H9 (cell line): ENCODE measurements at regions not wholly inside any gene's neighbourhood (a gene's known extent, or its start where the extent isn't known, plus 50 kb on each side); places are given as distances from the start of the nearest gene placed in this dataset.

Source experiments
- DNase-seq: peaks from one replicate; pipeline ENCODE4 v3.0.0-alpha.2; 2017
- H2AFZ ChIP-seq: one replicate; pipeline ENCODE4 v1.6.1; 2013; ENCODE audit warnings: mild to moderate bottlenecking, low read length, control low read depth, moderate library complexity
- H2AK5ac ChIP-seq: 2 replicates; pipeline ENCODE4 v1.6.1; 2013; ENCODE audit warnings: low read length, control low read depth, mixed read lengths; ENCODE audit not compliant: insufficient read length
- H2BK120ac ChIP-seq: one replicate; pipeline ENCODE4 v1.6.1; 2013; ENCODE audit warnings: low read depth, mild to moderate bottlenecking, low read length, control low read depth, inconsistent platforms; ENCODE audit not compliant: poor library complexity, severe bottlenecking
- H2BK12ac ChIP-seq: 2 replicates; pipeline ENCODE4 v1.6.1; 2013; ENCODE audit warnings: low read length, control low read depth, mixed read lengths, low read depth; ENCODE audit not compliant: insufficient read length
- H2BK15ac ChIP-seq: 2 replicates; pipeline ENCODE4 v1.6.1; 2013; ENCODE audit warnings: low read depth, low read length, control low read depth
- H2BK20ac ChIP-seq: one replicate; pipeline ENCODE4 v1.6.1; 2013; ENCODE audit warnings: low read depth, mild to moderate bottlenecking, low read length, control low read depth, inconsistent platforms; ENCODE audit not compliant: poor library complexity, severe bottlenecking
- H2BK5ac ChIP-seq: 2 replicates; pipeline ENCODE4 v1.6.1; 2013; ENCODE audit warnings: low read length, control low read depth, mixed read lengths; ENCODE audit not compliant: insufficient read length
- H3K14ac ChIP-seq: 2 replicates; pipeline ENCODE4 v1.6.1; 2013; ENCODE audit warnings: low read length, control low read depth; ENCODE audit not compliant: insufficient read depth
- H3K18ac ChIP-seq: 2 replicates; pipeline ENCODE4 v1.6.1; 2013; ENCODE audit warnings: low read depth, mild to moderate bottlenecking, mixed read lengths, low read length, control low read depth; ENCODE audit not compliant: insufficient read length
- H3K23ac ChIP-seq: 2 replicates; pipeline ENCODE4 v1.6.1; 2013; ENCODE audit warnings: low read length, control low read depth, mixed read lengths, low read depth; ENCODE audit not compliant: insufficient read length
- H3K23me2 ChIP-seq: 2 replicates; pipeline ENCODE4 v1.6.1; 2013; ENCODE audit warnings: low read depth, mild to moderate bottlenecking, mixed read lengths, low read length, control low read depth; ENCODE audit not compliant: insufficient read length, poor library complexity, severe bottlenecking
- H3K27ac ChIP-seq: 2 replicates; pipeline ENCODE4 v1.5.1; 2013; ENCODE audit warnings: low read length, control low read depth, mixed read lengths, low read depth; ENCODE audit not compliant: insufficient read length
- H3K27me3 ChIP-seq: 2 replicates; pipeline ENCODE4 v1.6.1; 2013; ENCODE audit warnings: low read length, control low read depth, inconsistent platforms; ENCODE audit not compliant: insufficient read depth
- H3K4ac ChIP-seq: 2 replicates; pipeline ENCODE4 v1.6.1; 2013; ENCODE audit warnings: low read depth, mild to moderate bottlenecking, control low read depth, inconsistent platforms, low read length, moderate library complexity
- H3K4me1 ChIP-seq: 2 replicates; pipeline ENCODE4 v1.6.1; 2013; ENCODE audit warnings: low read length, control low read depth, inconsistent platforms; ENCODE audit not compliant: insufficient read depth
- H3K4me2 ChIP-seq: 2 replicates; pipeline ENCODE4 v1.6.1; 2013; ENCODE audit warnings: low read length, control low read depth, mixed read lengths; ENCODE audit not compliant: insufficient read length, insufficient read depth
- H3K56ac ChIP-seq: 2 replicates; pipeline ENCODE4 v1.6.1; 2013; ENCODE audit warnings: low read depth, mild to moderate bottlenecking, mixed read lengths, low read length, control low read depth; ENCODE audit not compliant: insufficient read length
- H3K79me1 ChIP-seq: 2 replicates; pipeline ENCODE4 v1.6.1; 2013; ENCODE audit warnings: low read depth, mild to moderate bottlenecking, moderate library complexity, low read length, control low read depth, inconsistent platforms; ENCODE audit not compliant: insufficient read depth, poor library complexity, severe bottlenecking
- H3K79me2 ChIP-seq: 2 replicates; pipeline ENCODE4 v1.6.1; 2013; ENCODE audit warnings: low read length, control low read depth, inconsistent platforms; ENCODE audit not compliant: insufficient read depth
- H3K9ac ChIP-seq: 2 replicates; pipeline ENCODE4 v1.6.1; 2013; ENCODE audit warnings: low read length, control low read depth, mixed read lengths; ENCODE audit not compliant: insufficient read length; ENCODE audit errors: extremely low read depth
- H3K9me3 ChIP-seq: one replicate; pipeline ENCODE4 v1.6.1; 2013; ENCODE audit warnings: low read depth, low read length, inconsistent platforms; ENCODE audit not compliant: control insufficient read depth
- H3T11ph ChIP-seq: one replicate; pipeline ENCODE4 v1.6.1; 2013; ENCODE audit warnings: mild to moderate bottlenecking, low read length, control low read depth, inconsistent platforms
- H4K20me1 ChIP-seq: one replicate; pipeline ENCODE4 v1.6.1; 2013; ENCODE audit not compliant: control insufficient read depth, insufficient read length, insufficient read depth
- H4K5ac ChIP-seq: 2 replicates; pipeline ENCODE4 v1.6.1; 2013; ENCODE audit warnings: low read depth, mild to moderate bottlenecking, mixed read lengths, low read length, control low read depth; ENCODE audit not compliant: insufficient read length
- H4K8ac ChIP-seq: replicated peaks from 2 replicates; pipeline ENCODE4 v1.6.1; 2013; ENCODE audit warnings: low read length, control low read depth, mixed read lengths, low read depth; ENCODE audit not compliant: insufficient read length
- H4K91ac ChIP-seq: 2 replicates; pipeline ENCODE4 v1.6.1; 2013; ENCODE audit warnings: low read depth, mild to moderate bottlenecking, moderate library complexity, mixed read lengths, low read length, control low read depth; ENCODE audit not compliant: insufficient read length
- H3K27ac Mint-ChIP-seq, 3 experiments: 2 replicates in 2 of 3; 3 replicates in 1 of 3; pipeline ENCODE4 v1.8.0; 2020 to 2021; ENCODE audit warnings: mixed read lengths in 3 of 3, mild to moderate bottlenecking in 1 of 3, moderate library complexity in 1 of 3
- H3K27me3 Mint-ChIP-seq: 2 replicates; pipeline ENCODE4 v1.8.0; 2021; ENCODE audit warnings: low read depth, mild to moderate bottlenecking, moderate library complexity, mixed read lengths
- H3K36me3 Mint-ChIP-seq, 3 experiments: 2 replicates in 2 of 3; 3 replicates in 1 of 3; pipeline ENCODE4 v1.8.0; 2020 to 2021; ENCODE audit warnings: low read depth in 3 of 3, mixed read lengths in 3 of 3; ENCODE audit not compliant: insufficient read depth in 1 of 3
- H3K4me1 Mint-ChIP-seq, 2 experiments: 2 replicates each; pipeline ENCODE4 v1.8.0; 2020; ENCODE audit warnings: mixed read lengths in 2 of 2
- H3K4me3 Mint-ChIP-seq, 2 experiments: 2 replicates in 1 of 2; 3 replicates in 1 of 2; pipeline ENCODE4 v1.8.0; 2020 to 2021; ENCODE audit warnings: mild to moderate bottlenecking in 2 of 2, mixed read lengths in 2 of 2, moderate library complexity in 1 of 2
- H3K9me3 Mint-ChIP-seq, 2 experiments: 2 replicates in 1 of 2; 3 replicates in 1 of 2; pipeline ENCODE4 v1.8.0; 2020; ENCODE audit warnings: mild to moderate bottlenecking in 2 of 2, mixed read lengths in 2 of 2, moderate library complexity in 1 of 2
- CTCF ChIP-seq: fragments of 200-600 bp; sonication (generic); conservative IDR thresholded peaks from 3 replicates; pipeline ENCODE4 v1.8.0; 2021; ENCODE audit warnings: antibody characterized with exemption, mild to moderate bottlenecking
- WGBS: extraction: QIAGEN DNeasy Blood & Tissue Kit; methylation state at CpG from one replicate; pipeline ENCODE4 v1.1.7; 2013; ENCODE audit warnings: missing lambda C conversion rate, low lambda C conversion rate, mixed read lengths; ENCODE audit not compliant: insufficient read length; ENCODE audit errors: extremely low coverage; 5-methylcytosine and 5-hydroxymethylcytosine counted together

- TF ChIP-seq CTCF = no peak
- H3K23me2 ChIP-seq = no peaks in the 10 kb centered on the region
- no peak overlapping the region for H2BK20ac ChIP-seq
- Mint-ChIP-seq H3K4me3 (no peak overlapping the region), H3K4me1 (peaks cover 22 to 33% of the 10 kb centered on the region in 2 experiments), H3K27me3 (peaks cover 12% of the 10 kb centered on the region), H3K36me3 (no peaks in the 10 kb centered on the region), H3K27ac (no peak overlapping the region), H3K9me3 (peaks cover 2 to 3% of the 10 kb centered on the region in 2 experiments; a peak in 2 of 5 replicates)
- H2BK120ac ChIP-seq = no peak overlapping the region
- H4K8ac ChIP-seq = no peak overlapping the region
- no peak overlapping the region for H2BK12ac ChIP-seq
- H3K4ac ChIP-seq = no peak overlapping the region
- no peak overlapping the region for H3K14ac ChIP-seq
- no peak overlapping the region for H3K18ac ChIP-seq
- no peak overlapping the region for H3T11ph ChIP-seq
- H4K5ac ChIP-seq = no peak overlapping the region
- H3K23ac ChIP-seq = no peak overlapping the region
- peaks cover 2% of the 10 kb centered on the region for H4K20me1 ChIP-seq
- no peak overlapping the region for H2AK5ac ChIP-seq
- no peak overlapping the region for H3K27ac ChIP-seq
- WGBS = no CpG with 5 or more reads among the region's 18 CpGs
- no peaks in the 10 kb centered on the region for H3K79me2 ChIP-seq
- H3K79me1 ChIP-seq = no peaks in the 10 kb centered on the region
- DNase-seq = no peak
- H4K91ac ChIP-seq = no peak overlapping the region
- no peaks in the 10 kb centered on the region for H3K27me3 ChIP-seq
- no peaks in the 10 kb centered on the region; the same call in 1 of the 2 replicates for H3K4me1 ChIP-seq
- H2AFZ ChIP-seq = no peak overlapping the region
- H2BK15ac ChIP-seq = no peak overlapping the region
- no peak overlapping the region for H3K4me2 ChIP-seq
- H3K56ac ChIP-seq = no peak overlapping the region
- no peak overlapping the region for H3K9ac ChIP-seq
- H3K9me3 ChIP-seq = no peaks in the 10 kb centered on the region
- H2BK5ac ChIP-seq = no peak overlapping the region
These were observed 97.1 kb downstream of the SIK1 start for GRCh38 chr21:43329711-43330269.
